ENCODE measurements at regions not wholly inside any gene's neighbourhood (a gene's known extent, or its start where the extent isn't known, plus 50 kb on each side); places are given as distances from the start of the nearest gene placed in this dataset.

GRCh38 chr16:11446566-11447119 is 101.4 kb downstream of the RMI2 start:
- DNase-seq (ENCODE audit: low spot score), result no peak

GRCh38 chr16:11447272-11447671 is 102.0 kb downstream of the RMI2 start:
- DNase-seq (ENCODE audit: low spot score), result no peak

GRCh38 chr16:11447836-11448235 is 102.6 kb downstream of the RMI2 start:
- DNase-seq (ENCODE audit: low spot score), result no peak

- no peak for DNase-seq (ENCODE audit: low spot score)
Measured at GRCh38 chr16:11448796-11449416, 103.6 kb downstream of the RMI2 start.

GRCh38 chr16:11449716-11450115 is 104.5 kb downstream of the RMI2 start:
- no peak for DNase-seq (ENCODE audit: low spot score)

- DNase-seq (ENCODE audit: low spot score), result no peak
Measured at GRCh38 chr16:11450136-11450535, 104.9 kb downstream of the RMI2 start.

GRCh38 chr16:11452298-11452697 is 107.0 kb downstream of the RMI2 start:
- no peak for DNase-seq (ENCODE audit: low spot score)

- DNase-seq (ENCODE audit: low spot score), result no peak
Measured at GRCh38 chr16:11452746-11453389, 107.6 kb downstream of the RMI2 start.

- no peak for DNase-seq (ENCODE audit: low spot score)
Measured at GRCh38 chr16:11456741-11457140, 111.5 kb downstream of the RMI2 start.

- no peak for DNase-seq (ENCODE audit: low spot score)
Measured at GRCh38 chr16:11459722-11460121, 114.5 kb downstream of the RMI2 start.

- no peak for DNase-seq (ENCODE audit: low spot score)
Measured at GRCh38 chr16:11460820-11461594, 115.7 kb downstream of the RMI2 start.

GRCh38 chr16:11461595-11461990 is 116.3 kb downstream of the RMI2 start:
- no peak for DNase-seq (ENCODE audit: low spot score)

- DNase-seq (ENCODE audit: low spot score), result no peak
Measured at GRCh38 chr16:11462036-11462435, 116.8 kb downstream of the RMI2 start.

GRCh38 chr16:11462861-11463260 is 117.6 kb downstream of the RMI2 start:
- DNase-seq (ENCODE audit: low spot score), result no peak

GRCh38 chr16:11464241-11464640 is 119.0 kb downstream of the RMI2 start:
- DNase-seq (ENCODE audit: low spot score), result no peak

- DNase-seq (ENCODE audit: low spot score), result no peak
Measured at GRCh38 chr16:11465675-11466074, 120.4 kb downstream of the RMI2 start.

GRCh38 chr16:11470676-11471415 is 115.9 kb downstream of the LITAF start:
- DNase-seq (ENCODE audit: low spot score), result no peak

- DNase-seq (ENCODE audit: low spot score), result no peak
Measured at GRCh38 chr16:11471548-11471947, 115.2 kb downstream of the LITAF start.

- DNase-seq (ENCODE audit: low spot score), result no peak
Measured at GRCh38 chr16:11472410-11472809, 114.3 kb downstream of the LITAF start.

GRCh38 chr16:11472851-11473250 is 113.9 kb downstream of the LITAF start:
- no peak for DNase-seq (ENCODE audit: low spot score)

GRCh38 chr16:11473728-11474127 is 113.0 kb downstream of the LITAF start:
- DNase-seq (ENCODE audit: low spot score), result no peak

- DNase-seq (ENCODE audit: low spot score), result no peak
Measured at GRCh38 chr16:11474617-11475291, 112.0 kb downstream of the LITAF start.

Data from germinal center (tissue), 1 donor.